Fibroblast of pulmonary artery (primary cell): ENCODE measurements at regions not wholly inside any gene's neighbourhood (a gene's known extent, or its start where the extent isn't known, plus 50 kb on each side); places are given as distances from the start of the nearest gene placed in this dataset.

Experiments
- DNase-seq: peaks from one replicate; pipeline ENCODE4 v3.0.0-alpha.2; 2010; ENCODE audit warnings: low read depth
- H3K4me3 ChIP-seq: replicated peaks from 2 replicates; pipeline ENCODE4 v1.5.1; 2011; ENCODE audit warnings: low read depth, mild to moderate bottlenecking, control low read depth, low read length, moderate library complexity
- TF ChIP-seq, protein P1 (sequence below): IDR thresholded peaks from 2 replicates; pipeline ENCODE4 v1.5.1; 2011; ENCODE audit warnings: mild to moderate bottlenecking, control low read depth, low read length, inconsistent platforms; ENCODE audit errors: missing control alignments

DNA sequence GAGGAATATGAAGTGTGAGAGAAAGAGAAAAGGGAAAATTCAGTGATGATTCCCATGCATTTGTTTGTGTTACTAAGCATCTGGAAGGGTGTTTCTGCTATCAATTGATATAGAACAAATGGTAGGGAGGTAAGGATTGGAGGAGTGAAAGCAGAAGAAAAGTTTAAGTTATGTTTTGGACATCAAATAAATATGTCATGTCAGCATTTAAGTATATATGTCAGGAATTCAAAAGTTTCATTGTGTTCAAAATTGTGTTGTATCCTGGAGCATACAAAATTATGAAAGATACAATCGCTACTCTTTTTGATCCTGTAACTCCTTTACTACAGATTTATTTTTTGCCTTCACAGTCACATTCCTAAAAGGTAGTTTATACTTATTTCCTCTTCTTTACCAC is 885.8 kb downstream of the KCNA4 start:
- DNase-seq: no peak
- no peak overlapping the region for H3K4me3 ChIP-seq
- TF ChIP-seq, protein P1, sequence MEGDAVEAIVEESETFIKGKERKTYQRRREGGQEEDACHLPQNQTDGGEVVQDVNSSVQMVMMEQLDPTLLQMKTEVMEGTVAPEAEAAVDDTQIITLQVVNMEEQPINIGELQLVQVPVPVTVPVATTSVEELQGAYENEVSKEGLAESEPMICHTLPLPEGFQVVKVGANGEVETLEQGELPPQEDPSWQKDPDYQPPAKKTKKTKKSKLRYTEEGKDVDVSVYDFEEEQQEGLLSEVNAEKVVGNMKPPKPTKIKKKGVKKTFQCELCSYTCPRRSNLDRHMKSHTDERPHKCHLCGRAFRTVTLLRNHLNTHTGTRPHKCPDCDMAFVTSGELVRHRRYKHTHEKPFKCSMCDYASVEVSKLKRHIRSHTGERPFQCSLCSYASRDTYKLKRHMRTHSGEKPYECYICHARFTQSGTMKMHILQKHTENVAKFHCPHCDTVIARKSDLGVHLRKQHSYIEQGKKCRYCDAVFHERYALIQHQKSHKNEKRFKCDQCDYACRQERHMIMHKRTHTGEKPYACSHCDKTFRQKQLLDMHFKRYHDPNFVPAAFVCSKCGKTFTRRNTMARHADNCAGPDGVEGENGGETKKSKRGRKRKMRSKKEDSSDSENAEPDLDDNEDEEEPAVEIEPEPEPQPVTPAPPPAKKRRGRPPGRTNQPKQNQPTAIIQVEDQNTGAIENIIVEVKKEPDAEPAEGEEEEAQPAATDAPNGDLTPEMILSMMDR: no peak

DNA sequence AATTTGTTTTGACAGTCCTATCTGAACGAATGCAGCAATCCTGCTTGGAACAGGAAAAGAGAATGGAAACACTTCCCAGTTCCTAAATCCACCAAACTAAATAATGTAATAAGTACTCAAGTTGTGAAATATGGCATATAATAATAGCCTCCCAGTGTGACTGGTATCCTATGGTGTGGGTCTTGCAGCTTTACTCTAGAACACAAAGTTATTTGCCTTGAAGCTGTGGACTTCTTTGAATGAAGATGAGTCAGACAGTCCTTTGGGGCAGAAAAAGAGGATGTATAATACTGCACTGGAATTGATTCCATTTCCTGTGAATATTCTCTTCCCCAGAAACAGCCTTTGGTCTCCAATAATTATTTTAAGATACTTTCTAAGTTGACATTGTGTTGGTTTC is 887.0 kb downstream of the KCNA4 start:
- H3K4me3 ChIP-seq: no peak overlapping the region
- peak; percentile 56 for DNase-seq
- TF ChIP-seq, protein P1: no peak

DNA sequence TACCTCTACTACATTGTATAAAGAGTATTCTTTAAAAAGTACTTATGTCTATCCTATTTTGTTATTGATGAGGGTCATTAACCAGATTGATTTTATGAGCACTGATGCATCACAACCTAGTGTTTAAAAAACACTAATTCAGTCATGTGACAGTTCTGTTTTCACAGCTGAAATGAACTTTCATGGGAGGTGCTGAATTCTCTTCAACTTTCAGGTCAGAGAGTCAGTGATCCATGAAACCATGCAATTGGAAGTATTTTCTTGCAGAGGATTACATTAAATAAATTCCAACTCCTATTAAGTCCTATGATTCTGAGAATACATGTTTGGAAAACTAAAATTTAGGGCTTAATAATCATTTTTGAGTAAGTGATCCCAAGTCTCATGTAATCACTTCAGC is 889.4 kb downstream of the KCNA4 start:
- DNase-seq: no peak
- TF ChIP-seq, protein P1: no peak
- H3K4me3 ChIP-seq: no peak overlapping the region

DNA sequence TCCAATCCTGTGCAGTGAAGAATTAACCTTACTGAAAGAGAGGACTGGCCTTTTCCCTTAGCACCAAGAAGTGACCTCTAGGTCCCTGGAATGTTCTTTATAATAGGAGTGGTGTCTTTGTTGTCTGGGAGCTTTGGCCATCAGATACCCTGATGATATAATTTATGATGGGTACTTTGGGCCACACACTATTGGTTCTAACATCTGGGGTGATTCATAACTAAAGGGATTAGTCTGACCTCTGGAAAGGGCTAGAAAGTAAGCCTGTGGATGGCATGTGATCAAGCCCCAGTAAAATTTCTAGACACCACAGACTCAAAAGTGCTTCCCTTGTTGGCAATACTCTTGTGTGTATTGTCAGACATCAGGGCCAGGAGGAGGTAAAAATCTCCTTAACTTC is 891.2 kb downstream of the KCNA4 start:
- no peak for DNase-seq
- TF ChIP-seq, protein P1: no peak
- H3K4me3 ChIP-seq: no peak overlapping the region

DNA sequence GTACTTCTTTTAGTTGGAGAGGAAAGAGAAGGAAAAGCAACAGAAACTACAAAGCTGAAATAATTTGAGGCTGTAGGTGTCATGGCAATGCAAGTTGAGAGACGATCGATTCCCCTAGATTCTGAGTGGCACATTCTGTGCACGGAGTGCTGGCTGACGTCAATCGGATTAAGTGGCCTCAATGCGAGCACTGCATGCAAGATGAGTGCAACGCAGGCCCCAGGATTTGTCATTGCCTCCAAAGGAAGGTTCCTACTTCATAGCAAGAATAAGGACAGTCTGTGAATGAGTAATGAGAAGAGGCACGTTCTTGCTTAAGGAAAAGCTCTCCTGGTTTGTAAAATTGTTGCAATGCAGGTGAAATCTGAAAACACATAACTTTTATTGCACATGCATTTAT is 892.4 kb downstream of the KCNA4 start:
- no peak overlapping the region for H3K4me3 ChIP-seq
- TF ChIP-seq, protein P1: no peak
- DNase-seq: no peak

DNA sequence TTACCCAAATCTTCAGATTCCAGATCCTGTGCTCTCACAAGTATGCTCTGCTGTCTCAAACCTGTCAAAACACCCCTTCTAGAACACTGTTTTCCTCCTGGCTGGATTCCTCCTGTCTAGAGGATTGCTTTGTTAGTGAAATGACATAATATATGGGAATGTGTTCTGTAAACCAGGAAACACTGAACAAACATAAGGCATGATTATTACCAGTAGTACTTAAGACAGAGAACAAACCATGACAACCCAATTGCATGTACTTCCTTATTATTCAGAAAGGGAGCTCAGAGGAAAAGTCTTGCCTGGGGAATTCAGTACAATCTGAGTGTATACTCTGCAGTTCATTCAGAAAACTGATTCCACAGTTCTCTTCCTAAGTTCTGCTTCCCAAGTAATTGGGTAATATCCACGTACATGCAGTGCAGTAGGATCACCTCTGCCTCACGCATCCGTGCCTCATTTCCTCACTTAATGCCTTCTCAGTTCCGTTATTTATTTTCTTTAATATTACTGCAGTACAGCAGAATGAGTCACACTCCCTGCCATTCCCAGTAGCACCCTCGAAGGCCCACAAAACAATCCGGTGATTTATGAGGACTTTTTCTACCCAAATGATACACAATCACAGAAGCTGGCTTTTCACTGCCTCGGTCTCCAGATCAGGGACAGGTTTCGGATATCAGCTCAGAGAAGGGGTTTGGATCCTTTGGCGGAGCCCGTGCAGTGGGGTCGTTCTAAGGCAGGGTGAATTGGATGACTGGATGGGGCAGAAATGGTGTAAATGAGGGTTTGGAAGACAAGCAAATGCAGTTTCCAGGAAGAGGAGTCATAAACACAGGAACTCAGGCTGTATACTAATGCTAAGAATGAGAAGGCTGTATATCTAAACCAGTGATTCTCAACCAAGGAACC is 896.9 kb downstream of the KCNA4 start:
- TF ChIP-seq, protein P1: no peak
- peak; percentile 87 for DNase-seq
- no peak overlapping the region for H3K4me3 ChIP-seq

DNA sequence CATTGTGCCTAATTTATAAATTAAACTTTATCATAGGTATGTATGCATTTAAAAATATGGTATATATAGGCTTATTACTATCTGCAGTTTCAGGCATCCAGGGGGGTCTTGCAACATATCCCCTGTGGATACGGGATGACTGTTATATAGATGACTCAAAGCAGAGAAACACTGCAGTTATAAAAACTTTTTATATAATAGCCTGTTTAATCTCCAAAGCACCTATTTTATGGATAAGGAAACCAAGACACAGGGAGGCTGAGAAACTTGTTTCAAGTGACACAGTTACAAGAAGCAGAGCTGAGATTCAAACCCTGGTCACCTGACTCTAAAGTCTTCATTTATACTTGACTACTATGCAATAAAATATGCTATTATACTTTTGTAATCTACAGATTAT is 897.7 kb downstream of the KCNA4 start:
- no peak overlapping the region for H3K4me3 ChIP-seq
- peak; percentile 48 for DNase-seq
- TF ChIP-seq, protein P1: no peak
